Right renal pelvis (tissue), 4 donors: ENCODE measurements at regions not wholly inside any gene's neighbourhood (a gene's known extent, or its start where the extent isn't known, plus 50 kb on each side); places are given as distances from the start of the nearest gene placed in this dataset.
"Not testable (repeated sequence)": the region's sequence is repeated elsewhere in the genome, so short reads cannot be mapped to it uniquely, and the experiment has no call there.

Source experiments
- DNase-seq, 4 donors: peaks; one replicate each; pipeline ENCODE4 v3.0.0-alpha.2; 2013; ENCODE audit warnings: low read depth in 4 of 4, low spot score in 3 of 4, missing footprints in 1 of 4

- DNase-seq = no peak
These were observed 380.1 kb downstream of the ALG10 start for GRCh38 chr12:34402228-34402898.

- no peak for DNase-seq
These were observed 380.8 kb downstream of the ALG10 start for GRCh38 chr12:34402899-34403705.

- DNase-seq = no peak
These were observed 381.5 kb downstream of the ALG10 start for GRCh38 chr12:34403706-34404376.

GRCh38 chr12:34404377-34405285 is 382.3 kb downstream of the ALG10 start:
- no peak for DNase-seq

GRCh38 chr12:34405286-34406227 is 383.3 kb downstream of the ALG10 start:
- DNase-seq = no peak

- no peak for DNase-seq
These were observed 384.1 kb downstream of the ALG10 start for GRCh38 chr12:34406228-34406995.

GRCh38 chr12:34406996-34407300 is 384.7 kb downstream of the ALG10 start:
- DNase-seq = no peak

GRCh38 chr12:34407813-34408212 is 385.5 kb downstream of the ALG10 start:
- DNase-seq = no peak

GRCh38 chr12:34431509-34431908 is 409.2 kb downstream of the ALG10 start:
- DNase-seq = not testable (repeated sequence)
